Spinal cord (tissue), 9 donors: ENCODE measurements at regions not wholly inside any gene's neighbourhood (a gene's known extent, or its start where the extent isn't known, plus 50 kb on each side); places are given as distances from the start of the nearest gene placed in this dataset.

Source experiments
- DNase-seq, 6 donors: peaks; one replicate each; pipeline versions ENCODE4 v3.0.0 to v3.0.0-alpha.2; 2013 to 2015; ENCODE audit warnings: low spot score in 6 of 6, low read depth in 4 of 6
- H3K27ac ChIP-seq: one replicate; pipeline ENCODE4 v1.5.1; 2013; ENCODE audit warnings: low read depth, low read length, control low read depth
- H3K27me3 ChIP-seq: one replicate; pipeline ENCODE4 v1.6.1; 2013; ENCODE audit warnings: low read length; ENCODE audit not compliant: control insufficient read depth, insufficient read depth
- H3K36me3 ChIP-seq: one replicate; pipeline ENCODE4 v1.6.1; 2013; ENCODE audit warnings: low read length; ENCODE audit not compliant: control insufficient read depth, insufficient read depth
- H3K4me1 ChIP-seq: one replicate; pipeline ENCODE4 v1.6.1; 2013; ENCODE audit warnings: low read length; ENCODE audit not compliant: control insufficient read depth, insufficient read depth
- H3K4me3 ChIP-seq: one replicate; pipeline ENCODE4 v1.5.1; 2013; ENCODE audit warnings: low read depth, low read length, control low read depth
- H3K9me3 ChIP-seq: one replicate; pipeline ENCODE4 v1.6.1; 2013; ENCODE audit warnings: low read length; ENCODE audit not compliant: control insufficient read depth, insufficient read depth
- WGBS: methylation state at CpG from one replicate; pipeline ENCODE4 v1.1.5; 2013; ENCODE audit warnings: missing lambda C conversion rate; ENCODE audit not compliant: insufficient coverage; 5-methylcytosine and 5-hydroxymethylcytosine counted together
- donor health status: healthy.

- no peak for DNase-seq
- no peaks in the 10 kb centered on the region for H3K9me3 ChIP-seq
- no peak overlapping the region for H3K27ac ChIP-seq
- no peaks in the 10 kb centered on the region for H3K4me1 ChIP-seq
- H3K36me3 ChIP-seq = no peaks in the 10 kb centered on the region
- H3K4me3 ChIP-seq = no peak overlapping the region
- WGBS = no CpG with 5 or more reads among the region's 1 CpG
- H3K27me3 ChIP-seq = no peaks in the 10 kb centered on the region
Measured at GRCh38 chr4:151555151-151555945, 146.4 kb downstream of the FHIP1A start.

- WGBS = 100% methylated on average over 3 of the region's 3 CpGs
Measured at GRCh38 chr4:151558496-151559113, 149.6 kb downstream of the FHIP1A start.

DNA sequence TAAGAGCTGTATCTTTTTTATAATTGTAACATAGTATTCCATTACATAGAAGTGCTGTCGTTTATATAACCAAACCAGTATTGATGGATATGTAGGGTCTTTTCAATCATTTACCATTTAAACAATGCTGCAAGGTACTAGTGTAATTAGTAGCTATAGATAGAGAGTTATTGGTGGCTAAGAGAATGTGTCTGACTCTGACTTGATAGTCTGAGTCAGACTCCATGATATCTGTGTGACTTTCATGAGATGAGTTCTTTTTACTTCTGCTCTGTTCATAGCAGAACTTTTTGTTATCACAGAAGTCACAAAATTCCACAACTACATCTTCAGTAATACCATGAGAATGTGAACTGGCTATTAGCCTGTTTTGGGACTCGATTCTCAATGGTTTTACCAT lies 150.6 kb downstream of the FHIP1A start:
- Histone ChIP-seq H3K4me1 (no peaks in the 10 kb centered on the region), H3K36me3 (no peaks in the 10 kb centered on the region), H3K4me3 (no peak overlapping the region), H3K27ac (no peak overlapping the region), H3K27me3 (no peaks in the 10 kb centered on the region), H3K9me3 (no peaks in the 10 kb centered on the region)
- DNase-seq = no peak
- no CpG with 5 or more reads among the region's 2 CpGs for WGBS

More at GRCh38 chr4:151558496-151559113, 149.6 kb downstream of the FHIP1A start:
- no peaks in the 10 kb centered on the region for H3K4me1 ChIP-seq
- H3K36me3 ChIP-seq = no peaks in the 10 kb centered on the region
- no peak for DNase-seq
- H3K4me3 ChIP-seq = no peak overlapping the region
- H3K9me3 ChIP-seq = no peaks in the 10 kb centered on the region
- no peaks in the 10 kb centered on the region for H3K27me3 ChIP-seq
- H3K27ac ChIP-seq = no peak overlapping the region

DNA sequence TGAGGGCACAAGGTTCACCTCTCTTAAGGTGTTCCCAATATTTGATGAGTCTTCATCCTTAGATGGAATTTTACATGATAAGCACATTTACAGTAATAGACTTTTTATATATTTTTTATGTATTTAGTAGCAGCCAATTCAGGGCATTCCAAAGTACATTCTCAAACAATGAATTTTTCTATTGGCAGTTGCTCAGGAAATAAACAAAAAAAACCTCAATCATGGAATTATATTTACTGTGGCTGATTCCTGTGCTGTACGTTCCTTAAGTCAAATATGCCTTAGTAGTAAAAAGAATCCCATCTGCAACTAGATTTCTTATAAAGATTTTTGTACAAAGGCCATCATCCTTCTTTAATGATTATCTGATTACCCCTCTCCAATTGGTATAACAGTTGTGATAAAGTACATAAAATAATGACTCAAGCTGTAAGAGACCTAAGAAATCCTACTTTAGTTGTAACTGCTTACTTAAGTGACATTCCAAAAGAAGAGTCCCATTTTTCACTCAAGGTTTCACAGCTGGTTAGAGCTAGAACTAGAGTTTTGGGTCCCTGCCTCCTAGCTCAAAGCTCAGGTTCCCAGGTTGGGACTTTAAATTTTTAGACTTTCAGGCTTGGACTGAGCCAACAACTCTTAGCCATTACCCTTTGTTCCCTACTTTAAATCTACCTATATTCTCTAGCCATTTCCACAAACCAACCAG lies 152.7 kb downstream of the FHIP1A start:
- Histone ChIP-seq H3K27me3 (no peaks in the 10 kb centered on the region), H3K4me1 (no peaks in the 10 kb centered on the region), H3K9me3 (no peaks in the 10 kb centered on the region), H3K27ac (no peak overlapping the region), H3K4me3 (no peak overlapping the region), H3K36me3 (no peaks in the 10 kb centered on the region)
- DNase-seq = no peak
- WGBS = no CpG with 5 or more reads among the region's 1 CpG

DNA sequence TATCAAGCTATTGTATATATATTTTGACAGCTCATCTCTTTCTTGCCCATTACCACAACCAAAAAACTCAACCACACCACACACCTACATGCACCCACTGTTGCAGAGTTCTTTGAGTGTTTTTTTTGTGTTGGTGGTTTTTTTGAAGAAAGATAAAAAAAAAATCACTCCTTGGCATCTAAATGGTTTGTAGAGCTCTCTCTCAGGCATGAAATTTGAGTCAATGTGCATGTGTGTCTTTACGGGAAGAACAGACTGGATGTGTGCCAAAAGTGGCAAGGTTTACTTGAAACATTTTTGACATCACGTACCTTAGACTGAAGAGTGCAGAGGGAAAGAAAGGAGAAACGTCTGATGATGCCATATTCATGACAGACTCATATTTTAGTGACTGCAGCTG lies 154.2 kb downstream of the FHIP1A start:
- WGBS = no CpG with 5 or more reads among the region's 3 CpGs
- H3K9me3 ChIP-seq = no peaks in the 10 kb centered on the region
- no peaks in the 10 kb centered on the region for H3K4me1 ChIP-seq
- H3K27ac ChIP-seq = no peak overlapping the region
- no peaks in the 10 kb centered on the region for H3K27me3 ChIP-seq
- no peak for DNase-seq
- no peak overlapping the region for H3K4me3 ChIP-seq
- H3K36me3 ChIP-seq = no peaks in the 10 kb centered on the region

GRCh38 chr4:151564321-151564720 lies 155.3 kb downstream of the FHIP1A start:
- H3K4me1 ChIP-seq = no peaks in the 10 kb centered on the region
- no peak overlapping the region for H3K27ac ChIP-seq
- no peak for DNase-seq
- H3K4me3 ChIP-seq = no peak overlapping the region
- H3K27me3 ChIP-seq = no peaks in the 10 kb centered on the region
- H3K36me3 ChIP-seq = no peaks in the 10 kb centered on the region
- WGBS = 86% methylated on average over 2 of the region's 2 CpGs
- H3K9me3 ChIP-seq = no peaks in the 10 kb centered on the region

GRCh38 chr4:151565583-151565982 lies 156.6 kb downstream of the FHIP1A start:
- Histone ChIP-seq H3K27ac (no peak overlapping the region), H3K4me3 (no peak overlapping the region), H3K36me3 (no peaks in the 10 kb centered on the region), H3K9me3 (no peaks in the 10 kb centered on the region), H3K27me3 (no peaks in the 10 kb centered on the region), H3K4me1 (no peaks in the 10 kb centered on the region)
- no peak for DNase-seq
- WGBS = no CpG with 5 or more reads among the region's 3 CpGs

DNA sequence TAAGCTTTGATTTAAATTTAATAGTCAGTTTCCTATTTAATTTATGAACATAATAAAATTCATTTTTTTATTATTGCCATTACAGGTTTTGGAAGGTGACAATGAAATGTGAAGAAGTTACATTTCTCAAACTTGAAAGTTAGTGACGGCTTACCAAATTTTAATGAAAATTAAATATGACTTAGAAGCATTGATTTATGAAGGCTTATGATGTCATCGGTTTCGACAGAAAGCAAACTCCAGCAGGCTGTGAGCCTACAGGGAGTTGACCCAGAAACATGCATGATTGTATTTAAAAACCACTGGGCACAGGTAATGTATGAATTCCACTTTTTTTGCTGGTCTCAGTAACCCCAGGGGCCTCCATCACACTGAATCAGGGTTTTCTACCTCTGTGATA lies 157.1 kb downstream of the FHIP1A start:
- no peak overlapping the region for H3K4me3 ChIP-seq
- WGBS = 90% methylated on average over 2 of the region's 3 CpGs
- no peaks in the 10 kb centered on the region for H3K27me3 ChIP-seq
- no peak overlapping the region for H3K27ac ChIP-seq
- H3K9me3 ChIP-seq = no peaks in the 10 kb centered on the region
- H3K4me1 ChIP-seq = no peaks in the 10 kb centered on the region
- no peak for DNase-seq
- no peaks in the 10 kb centered on the region for H3K36me3 ChIP-seq

DNA sequence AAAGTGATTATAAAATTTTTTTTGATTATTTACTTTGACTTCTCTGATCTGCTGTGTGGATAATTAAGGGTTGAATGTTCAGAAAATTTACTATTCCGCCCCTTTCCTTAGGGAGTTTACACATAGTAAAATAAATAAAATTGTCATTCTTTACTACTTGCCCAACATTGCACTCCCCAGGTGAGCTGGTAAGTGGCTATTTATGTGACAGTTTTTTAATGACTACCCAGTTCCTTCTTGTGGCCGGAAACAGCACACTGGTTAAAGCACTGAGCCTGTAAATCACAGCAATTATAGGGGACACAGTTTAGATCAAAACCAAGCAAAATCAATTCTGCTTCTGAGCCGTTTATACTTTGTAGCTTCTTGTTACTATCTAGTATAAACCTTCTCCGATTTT lies 158.1 kb downstream of the FHIP1A start:
- Histone ChIP-seq H3K27me3 (no peaks in the 10 kb centered on the region), H3K27ac (no peak overlapping the region), H3K4me1 (no peaks in the 10 kb centered on the region), H3K36me3 (no peaks in the 10 kb centered on the region), H3K4me3 (no peak overlapping the region), H3K9me3 (no peaks in the 10 kb centered on the region)
- DNase-seq = peak in 1 of 6 donors; percentile 31
- WGBS = 50% methylated on average over 1 of the region's 4 CpGs
